Prostate gland (tissue), 2 donors: ENCODE measurements at regions not wholly inside any gene's neighbourhood (a gene's known extent, or its start where the extent isn't known, plus 50 kb on each side); places are given as distances from the start of the nearest gene placed in this dataset.

Experiments used
- POLR2A ChIP-seq: fragments of 450-650 bp; IDR thresholded peaks from one replicate; pipeline ENCODE4 v1.6.1; 2016; ENCODE audit warnings: antibody characterized with exemption, mild to moderate bottlenecking
- POLR2AphosphoS5 ChIP-seq: sonication (generic); formaldehyde crosslinking; IDR thresholded peaks from one replicate; pipeline ENCODE4 v1.6.1; 2017; ENCODE audit warnings: antibody characterized with exemption
- TF ChIP-seq, protein P1 (sequence below), 4 experiments: fragments of 200-600 bp in 2 of 4; fragments of 450-650 bp in 2 of 4; sonication (generic) in 2 of 4; IDR thresholded peaks; 1 replicate in 3 of 4; 2 replicates in 1 of 4; pipeline ENCODE4 v1.5.1; 2016 to 2019; ENCODE audit warnings: antibody characterized with exemption in 4 of 4, mild to moderate bottlenecking in 2 of 4, moderate library complexity in 2 of 4

DNA sequence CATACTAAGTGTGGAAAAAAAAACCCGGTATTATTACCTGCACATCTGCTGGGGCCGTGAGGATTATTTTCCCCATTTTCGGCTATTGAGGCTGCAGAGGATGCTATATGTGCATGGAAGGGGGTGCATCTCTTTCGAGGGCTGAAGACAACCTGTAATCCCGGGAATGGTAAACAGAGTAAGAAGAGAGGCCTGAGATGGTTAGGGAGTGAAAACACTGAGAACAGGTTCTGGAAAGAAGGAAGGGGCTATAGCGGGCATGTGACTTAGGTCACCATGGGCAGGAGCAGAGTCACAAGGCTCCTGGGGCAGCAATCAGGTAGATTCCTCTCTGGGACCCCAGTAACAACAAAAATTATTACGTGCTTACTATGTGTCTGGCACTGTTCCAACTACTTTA, 299.1 kb downstream of the RRAGC start:
- TF ChIP-seq, protein P1, sequence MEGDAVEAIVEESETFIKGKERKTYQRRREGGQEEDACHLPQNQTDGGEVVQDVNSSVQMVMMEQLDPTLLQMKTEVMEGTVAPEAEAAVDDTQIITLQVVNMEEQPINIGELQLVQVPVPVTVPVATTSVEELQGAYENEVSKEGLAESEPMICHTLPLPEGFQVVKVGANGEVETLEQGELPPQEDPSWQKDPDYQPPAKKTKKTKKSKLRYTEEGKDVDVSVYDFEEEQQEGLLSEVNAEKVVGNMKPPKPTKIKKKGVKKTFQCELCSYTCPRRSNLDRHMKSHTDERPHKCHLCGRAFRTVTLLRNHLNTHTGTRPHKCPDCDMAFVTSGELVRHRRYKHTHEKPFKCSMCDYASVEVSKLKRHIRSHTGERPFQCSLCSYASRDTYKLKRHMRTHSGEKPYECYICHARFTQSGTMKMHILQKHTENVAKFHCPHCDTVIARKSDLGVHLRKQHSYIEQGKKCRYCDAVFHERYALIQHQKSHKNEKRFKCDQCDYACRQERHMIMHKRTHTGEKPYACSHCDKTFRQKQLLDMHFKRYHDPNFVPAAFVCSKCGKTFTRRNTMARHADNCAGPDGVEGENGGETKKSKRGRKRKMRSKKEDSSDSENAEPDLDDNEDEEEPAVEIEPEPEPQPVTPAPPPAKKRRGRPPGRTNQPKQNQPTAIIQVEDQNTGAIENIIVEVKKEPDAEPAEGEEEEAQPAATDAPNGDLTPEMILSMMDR (IDR thresholded peaks at IDR 0.05) = no peak
- TF ChIP-seq POLR2A (no peak), POLR2AphosphoS5 (no peak)
